SK-N-SH (cell line): ENCODE measurements at regions not wholly inside any gene's neighbourhood (a gene's known extent, or its start where the extent isn't known, plus 50 kb on each side); places are given as distances from the start of the nearest gene placed in this dataset.

Experiments
- CTCF ChIA-PET: fragments of 300-600, 350-600 bp; formaldehyde crosslinking; extraction: SDS; loops from one replicate; lab custom pipeline; 2021; lab: Yijun Ruan, JAX
- POLR2A ChIA-PET: fragments of 350-600 bp; sonication (Branson Sonifier 250); formaldehyde crosslinking; extraction: SDS; loops from one replicate; lab custom pipeline; 2020; ENCODE audit warnings: antibody characterized with exemption, inconsistent platforms; lab: Yijun Ruan, JAX
- DNase-seq: peaks from one replicate; pipeline ENCODE4 v3.0.0; 2012
- H2AFZ ChIP-seq: fragments of 200-600 bp; sonication (generic); 2 replicates; pipeline ENCODE4 v1.8.1; 2016; ENCODE audit warnings: antibody characterized with exemption, mild to moderate bottlenecking, low read depth
- H3F3A ChIP-seq: fragments of 200-600 bp; sonication (generic); replicated peaks from 2 replicates; pipeline ENCODE3; 2016; ENCODE audit warnings: antibody characterized with exemption, mild to moderate bottlenecking; ENCODE audit not compliant: insufficient read depth
- H3K27ac ChIP-seq, 2 experiments: fragments of 200-500 bp in 1 of 2; fragments of 200-600 bp in 1 of 2; sonication (Bioruptor generic) in 1 of 2; sonication (generic), shearing (Covaris generic) in 1 of 2; 2 replicates each; pipeline versions ENCODE4 v1.5.1 to v1.6.1; 2014 to 2016; ENCODE audit warnings: low read depth in 2 of 2, inconsistent platforms in 1 of 2, low read length in 1 of 2, mild to moderate bottlenecking in 1 of 2, mixed read lengths in 1 of 2
- H3K27me3 ChIP-seq: fragments of 200-600 bp; sonication (generic), shearing (Covaris generic); 2 replicates; pipeline ENCODE4 v1.6.1; 2016; ENCODE audit warnings: mixed run types; ENCODE audit not compliant: insufficient read depth
- H3K36me3 ChIP-seq, 2 experiments: fragments of 200-500 bp in 1 of 2; fragments of 200-600 bp in 1 of 2; sonication (Bioruptor generic) in 1 of 2; sonication (generic) in 1 of 2; replicated peaks in 1 of 2; 2 replicates each; pipeline versions ENCODE3 to v1.5.1; 2014 to 2016; ENCODE audit warnings: low read length in 1 of 2, mild to moderate bottlenecking in 1 of 2; ENCODE audit not compliant: insufficient read depth in 2 of 2, control insufficient read depth in 1 of 2
- H3K4me1 ChIP-seq, 2 experiments: fragments of 200-500 bp in 1 of 2; fragments of 200-600 bp in 1 of 2; sonication (Bioruptor generic) in 1 of 2; sonication (generic), shearing (Covaris generic) in 1 of 2; 2 replicates each; pipeline versions ENCODE4 v1.5.1 to v1.6.1; 2014 to 2016; ENCODE audit warnings: low read depth in 1 of 2, low read length in 1 of 2, mixed run types in 1 of 2; ENCODE audit not compliant: insufficient read depth in 2 of 2, control insufficient read depth in 1 of 2
- H3K4me2 ChIP-seq: fragments of 200-600 bp; sonication (generic), shearing (Covaris generic); 2 replicates; pipeline ENCODE4 v1.6.1; 2017; ENCODE audit warnings: mixed run types
- H3K4me3 ChIP-seq, 2 experiments: fragments of 200-500 bp in 1 of 2; fragments of 200-600 bp in 1 of 2; sonication (Bioruptor generic) in 1 of 2; sonication (generic), shearing (Covaris generic) in 1 of 2; 2 replicates each; pipeline versions ENCODE4 v1.5.1 to v1.8.1; 2014 to 2016; ENCODE audit warnings: low read depth in 2 of 2, inconsistent platforms in 1 of 2, low read length in 1 of 2, mild to moderate bottlenecking in 1 of 2, mixed read lengths in 1 of 2, moderate library complexity in 1 of 2
- H3K79me2 ChIP-seq: fragments of 200-600 bp; sonication (generic); 2 replicates; pipeline ENCODE4 v1.8.1; 2017; ENCODE audit warnings: mild to moderate bottlenecking; ENCODE audit not compliant: insufficient read depth
- H3K9ac ChIP-seq: fragments of 200-600 bp; sonication (generic); 2 replicates; pipeline ENCODE4 v1.6.1; 2017; ENCODE audit warnings: mixed run types
- H3K9me2 ChIP-seq: fragments of 200-600 bp; sonication (generic); 2 replicates; pipeline ENCODE4 v1.6.1; 2017; ENCODE audit warnings: mixed run types
- H3K9me3 ChIP-seq: fragments of 200-600 bp; sonication (generic); 2 replicates; pipeline ENCODE4 v1.6.1; 2017; ENCODE audit warnings: mixed run types, mild to moderate bottlenecking, moderate library complexity
- H4K20me1 ChIP-seq: fragments of 200-600 bp; sonication (generic); 2 replicates; pipeline ENCODE4 v1.6.1; 2017; ENCODE audit warnings: mild to moderate bottlenecking, mixed run types; ENCODE audit not compliant: insufficient read depth
- CHD2 ChIP-seq: fragments of 150-350 bp; IDR thresholded peaks from 2 replicates; pipeline ENCODE4 v1.6.1; 2018; ENCODE audit warnings: low read length; ENCODE audit not compliant: partially characterized antibody
- EP300 ChIP-seq, 2 experiments: IDR thresholded peaks; 2 replicates each; pipeline versions ENCODE4 v1.4.0 to v1.6.1; 2012; ENCODE audit warnings: borderline replicate concordance in 1 of 2, low read depth in 1 of 2, low read length in 1 of 2
- EZH2phosphoT487 ChIP-seq: fragments of 200-600 bp; sonication (generic); IDR thresholded peaks from 2 replicates; pipeline ENCODE4 v1.6.1; 2017; ENCODE audit warnings: low read depth, mixed run types, mild to moderate bottlenecking, antibody characterized with exemption, moderate library complexity, borderline replicate concordance
- FOXJ3 ChIP-seq: sonication (generic); formaldehyde crosslinking; IDR thresholded peaks from 2 replicates; pipeline ENCODE4 v1.5.1; 2020; ENCODE audit warnings: mild to moderate bottlenecking, missing genetic modification reagents
- GABPA ChIP-seq: IDR thresholded peaks from 2 replicates; pipeline ENCODE4 v1.4.0; 2012; ENCODE audit warnings: low read depth, mild to moderate bottlenecking
- MEF2A ChIP-seq: IDR thresholded peaks from 2 replicates; pipeline ENCODE4 v1.4.0; 2012; ENCODE audit warnings: low read depth, borderline replicate concordance
- MXI1 ChIP-seq: IDR thresholded peaks from 2 replicates; pipeline ENCODE4 v1.6.1; 2012; ENCODE audit warnings: mild to moderate bottlenecking, low read depth, low read length, improper control_type of control experiment
- NFIC ChIP-seq: IDR thresholded peaks from 2 replicates; pipeline ENCODE4 v1.4.0; 2012; ENCODE audit warnings: borderline replicate concordance
- NRF1 ChIP-seq: IDR thresholded peaks from 2 replicates; pipeline ENCODE4 v1.6.1; 2012; ENCODE audit warnings: low read depth, mild to moderate bottlenecking, low read length
- POLR2AphosphoS5 ChIP-seq: IDR thresholded peaks from 2 replicates; pipeline ENCODE4 v1.6.1; 2012; ENCODE audit warnings: low read depth, low read length
- RCOR1 ChIP-seq: fragments of 150-350 bp; IDR thresholded peaks from 2 replicates; pipeline ENCODE4 v1.6.1; 2017; ENCODE audit warnings: antibody characterized with exemption, low read length
- RXRA ChIP-seq: IDR thresholded peaks from 2 replicates; pipeline ENCODE4 v1.4.0; 2012; ENCODE audit warnings: low read depth, mild to moderate bottlenecking, borderline replicate concordance
- TAF1 ChIP-seq: IDR thresholded peaks from 2 replicates; pipeline ENCODE4 v1.6.1; 2012; ENCODE audit warnings: low read depth, mild to moderate bottlenecking, low read length, moderate library complexity, borderline replicate concordance
- TCF12 ChIP-seq: IDR thresholded peaks from 2 replicates; pipeline ENCODE4 v1.4.0; 2012
- TEAD4 ChIP-seq: IDR thresholded peaks from 2 replicates; pipeline ENCODE4 v1.4.0; 2012; ENCODE audit warnings: mild to moderate bottlenecking, borderline replicate concordance; ENCODE audit not compliant: insufficient read depth
- YY1 ChIP-seq: IDR thresholded peaks from 2 replicates; pipeline ENCODE4 v1.4.0; 2012; ENCODE audit warnings: low read depth, mild to moderate bottlenecking
- WGBS: methylation state at CpG from one replicate; pipeline ENCODE4 v1.1.6; 2017; ENCODE audit warnings: low lambda C conversion rate; 5-methylcytosine and 5-hydroxymethylcytosine counted together
- TF ChIP-seq, protein P1 (sequence below): fragments of 150-350 bp; IDR thresholded peaks from 2 replicates; pipeline ENCODE4 v1.6.1; 2016; ENCODE audit warnings: mild to moderate bottlenecking, low read depth, low read length
- TF ChIP-seq, protein P2 (sequence below): fragments of 150-350 bp; IDR thresholded peaks from 2 replicates; pipeline ENCODE4 v1.6.1; 2017; ENCODE audit warnings: antibody characterized with exemption, low read length, low read depth, borderline replicate concordance
- TF ChIP-seq, protein P3 (sequence below): IDR thresholded peaks from 2 replicates; pipeline ENCODE4 v1.4.0; 2012; ENCODE audit warnings: low read depth
- TF ChIP-seq, protein P4 (sequence below): IDR thresholded peaks from 2 replicates; pipeline ENCODE4 v1.4.0; 2012; ENCODE audit warnings: low read depth, borderline replicate concordance
- TF ChIP-seq, protein P5 (sequence below): fragments of 200-600 bp; sonication (generic); IDR thresholded peaks from 2 replicates; pipeline ENCODE4 v1.6.1; 2017; ENCODE audit warnings: antibody characterized with exemption, mild to moderate bottlenecking, moderate library complexity

DNA sequence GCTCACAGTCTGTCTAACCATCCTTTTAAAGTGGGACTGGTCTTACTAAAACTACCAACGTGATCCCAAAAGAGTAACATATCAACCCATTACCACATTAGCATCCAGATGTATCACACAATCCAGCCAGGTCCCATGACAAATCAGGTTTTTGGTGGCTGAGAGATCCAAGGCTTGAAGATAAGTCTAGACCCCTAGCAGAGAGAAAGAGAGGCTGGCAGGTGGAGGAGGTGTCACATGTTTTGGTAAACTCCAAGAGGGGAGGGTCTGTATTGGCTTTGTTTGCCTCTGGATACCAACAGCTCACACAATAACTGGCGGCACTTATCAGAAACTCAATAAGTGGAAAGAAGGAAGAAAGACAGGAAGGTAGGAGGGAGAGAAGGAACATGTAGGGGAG is 357.6 kb downstream of the SS18 start:
- H3K9me3 ChIP-seq: no peaks in the 10 kb centered on the region
- CTCF ChIA-PET: no interaction called here
- H3K27me3 ChIP-seq: no peaks in the 10 kb centered on the region
- no peaks in the 10 kb centered on the region for H3K4me1 ChIP-seq
- H3K9me2 ChIP-seq: no peaks in the 10 kb centered on the region
- no peaks in the 10 kb centered on the region for H3K36me3 ChIP-seq
- H3K9ac ChIP-seq: no peak overlapping the region
- no peak overlapping the region for H3K4me2 ChIP-seq
- H3K4me3 ChIP-seq: no peak overlapping the region
- no peaks in the 10 kb centered on the region for H3F3A ChIP-seq
- no peak for DNase-seq
- H4K20me1 ChIP-seq: no peaks in the 10 kb centered on the region
- WGBS: 66% methylated on average over 2 of the region's 2 CpGs
- no peak overlapping the region for H2AFZ ChIP-seq
- H3K27ac ChIP-seq: no peak overlapping the region
- POLR2A ChIA-PET: no interaction called here
- TF ChIP-seq TCF12 (no peak), GABPA (no peak), RCOR1 (no peak), FOXJ3 (CRISPR knock-in tag) (no peak), EP300 (IDR thresholded peaks at IDR 0.05; ENCODE audit: borderline replicate concordance in 1 of 2, low read depth in 1 of 2, low read length in 1 of 2) (no peak), TEAD4 (no peak), POLR2AphosphoS5 (no peak), RXRA (no peak), MEF2A (no peak)
- TF ChIP-seq, protein P1, sequence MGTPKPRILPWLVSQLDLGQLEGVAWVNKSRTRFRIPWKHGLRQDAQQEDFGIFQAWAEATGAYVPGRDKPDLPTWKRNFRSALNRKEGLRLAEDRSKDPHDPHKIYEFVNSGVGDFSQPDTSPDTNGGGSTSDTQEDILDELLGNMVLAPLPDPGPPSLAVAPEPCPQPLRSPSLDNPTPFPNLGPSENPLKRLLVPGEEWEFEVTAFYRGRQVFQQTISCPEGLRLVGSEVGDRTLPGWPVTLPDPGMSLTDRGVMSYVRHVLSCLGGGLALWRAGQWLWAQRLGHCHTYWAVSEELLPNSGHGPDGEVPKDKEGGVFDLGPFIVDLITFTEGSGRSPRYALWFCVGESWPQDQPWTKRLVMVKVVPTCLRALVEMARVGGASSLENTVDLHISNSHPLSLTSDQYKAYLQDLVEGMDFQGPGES: no peak
- TF ChIP-seq, protein P2, sequence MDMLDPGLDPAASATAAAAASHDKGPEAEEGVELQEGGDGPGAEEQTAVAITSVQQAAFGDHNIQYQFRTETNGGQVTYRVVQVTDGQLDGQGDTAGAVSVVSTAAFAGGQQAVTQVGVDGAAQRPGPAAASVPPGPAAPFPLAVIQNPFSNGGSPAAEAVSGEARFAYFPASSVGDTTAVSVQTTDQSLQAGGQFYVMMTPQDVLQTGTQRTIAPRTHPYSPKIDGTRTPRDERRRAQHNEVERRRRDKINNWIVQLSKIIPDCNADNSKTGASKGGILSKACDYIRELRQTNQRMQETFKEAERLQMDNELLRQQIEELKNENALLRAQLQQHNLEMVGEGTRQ: no peak
- TF ChIP-seq, protein P3, sequence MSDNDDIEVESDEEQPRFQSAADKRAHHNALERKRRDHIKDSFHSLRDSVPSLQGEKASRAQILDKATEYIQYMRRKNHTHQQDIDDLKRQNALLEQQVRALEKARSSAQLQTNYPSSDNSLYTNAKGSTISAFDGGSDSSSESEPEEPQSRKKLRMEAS: no peak
- H3K79me2 ChIP-seq: no peaks in the 10 kb centered on the region

DNA sequence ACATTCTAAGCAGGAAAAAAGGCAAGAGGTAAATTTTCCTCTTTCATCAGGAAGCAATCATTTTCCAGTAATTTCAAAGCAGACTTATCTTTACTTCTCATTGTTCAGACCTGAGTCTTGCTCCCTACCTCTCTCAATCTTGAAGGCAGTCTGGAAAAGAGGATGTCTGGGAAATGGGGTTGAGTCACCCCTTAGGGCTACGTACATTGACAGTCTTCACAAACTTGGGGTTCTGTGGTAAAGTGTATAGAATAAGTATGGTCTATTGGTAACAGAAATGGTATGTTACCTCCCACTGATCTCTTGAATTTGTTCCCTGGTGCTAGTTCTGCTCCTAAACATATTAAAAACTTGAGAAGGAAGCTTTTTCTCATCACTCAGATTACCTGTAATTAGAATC is 361.3 kb downstream of the SS18 start:
- ChIA-PET CTCF (interaction anchor here (1.0 kb wide), 1 partner anchor 25 kb away, joined by 3 read pairs; no protein-coding TSS in a partner anchor), POLR2A (no interaction called here)
- Histone ChIP-seq H3F3A (no peaks in the 10 kb centered on the region), H4K20me1 (no peaks in the 10 kb centered on the region), H3K4me2 (no peak overlapping the region), H3K36me3 (no peaks in the 10 kb centered on the region), H3K9me3 (no peaks in the 10 kb centered on the region), H2AFZ (no peak overlapping the region), H3K79me2 (no peaks in the 10 kb centered on the region), H3K27ac (no peak overlapping the region), H3K9me2 (no peaks in the 10 kb centered on the region)
- TF ChIP-seq FOXJ3 (CRISPR knock-in tag): no peak
- no peak for TF ChIP-seq MEF2A
- no peak for TF ChIP-seq NRF1
- TF ChIP-seq EP300 (IDR thresholded peaks at IDR 0.05; ENCODE audit: borderline replicate concordance in 1 of 2, low read depth in 1 of 2, low read length in 1 of 2): no peak
- TF ChIP-seq RCOR1: no peak
- TF ChIP-seq EZH2phosphoT487: no peak
- no peak for TF ChIP-seq TCF12
- no peak for TF ChIP-seq MXI1
- TF ChIP-seq YY1: no peak
- TF ChIP-seq, protein P1: no peak
- TF ChIP-seq, protein P4, sequence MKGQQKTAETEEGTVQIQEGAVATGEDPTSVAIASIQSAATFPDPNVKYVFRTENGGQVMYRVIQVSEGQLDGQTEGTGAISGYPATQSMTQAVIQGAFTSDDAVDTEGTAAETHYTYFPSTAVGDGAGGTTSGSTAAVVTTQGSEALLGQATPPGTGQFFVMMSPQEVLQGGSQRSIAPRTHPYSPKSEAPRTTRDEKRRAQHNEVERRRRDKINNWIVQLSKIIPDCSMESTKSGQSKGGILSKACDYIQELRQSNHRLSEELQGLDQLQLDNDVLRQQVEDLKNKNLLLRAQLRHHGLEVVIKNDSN: no peak
- no peak for TF ChIP-seq CHD2
- TF ChIP-seq TAF1: no peak
- TF ChIP-seq NFIC: no peak
- TF ChIP-seq, protein P5, sequence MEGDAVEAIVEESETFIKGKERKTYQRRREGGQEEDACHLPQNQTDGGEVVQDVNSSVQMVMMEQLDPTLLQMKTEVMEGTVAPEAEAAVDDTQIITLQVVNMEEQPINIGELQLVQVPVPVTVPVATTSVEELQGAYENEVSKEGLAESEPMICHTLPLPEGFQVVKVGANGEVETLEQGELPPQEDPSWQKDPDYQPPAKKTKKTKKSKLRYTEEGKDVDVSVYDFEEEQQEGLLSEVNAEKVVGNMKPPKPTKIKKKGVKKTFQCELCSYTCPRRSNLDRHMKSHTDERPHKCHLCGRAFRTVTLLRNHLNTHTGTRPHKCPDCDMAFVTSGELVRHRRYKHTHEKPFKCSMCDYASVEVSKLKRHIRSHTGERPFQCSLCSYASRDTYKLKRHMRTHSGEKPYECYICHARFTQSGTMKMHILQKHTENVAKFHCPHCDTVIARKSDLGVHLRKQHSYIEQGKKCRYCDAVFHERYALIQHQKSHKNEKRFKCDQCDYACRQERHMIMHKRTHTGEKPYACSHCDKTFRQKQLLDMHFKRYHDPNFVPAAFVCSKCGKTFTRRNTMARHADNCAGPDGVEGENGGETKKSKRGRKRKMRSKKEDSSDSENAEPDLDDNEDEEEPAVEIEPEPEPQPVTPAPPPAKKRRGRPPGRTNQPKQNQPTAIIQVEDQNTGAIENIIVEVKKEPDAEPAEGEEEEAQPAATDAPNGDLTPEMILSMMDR: no peak
- TF ChIP-seq, all 33 proteins: peak for 0
- WGBS: 83% methylated on average over 1 of the region's 1 CpG
- peaks cover 0 to 7% of the 10 kb centered on the region in 2 experiments; a peak in 1 of 4 replicates for H3K4me1 ChIP-seq
- no peak for DNase-seq
- no peaks in the 10 kb centered on the region for H3K27me3 ChIP-seq
- H3K9ac ChIP-seq: no peak overlapping the region
- H3K4me3 ChIP-seq: no peak overlapping the region
